GM12878 (cell line): ENCODE measurements at regions not wholly inside any gene's neighbourhood (a gene's known extent, or its start where the extent isn't known, plus 50 kb on each side); places are given as distances from the start of the nearest gene placed in this dataset.
A peak's percentile ranks its signal among the peaks of the same experiment; 100 is the strongest.

Experiments used
- ASH2L ChIP-seq: fragments of 300-600, 200-600 bp; sonication (generic); IDR thresholded peaks from 2 replicates; pipeline ENCODE4 v1.6.1; 2017; ENCODE audit warnings: low read depth, mild to moderate bottlenecking, borderline replicate concordance
- ATF7 ChIP-seq: fragments of 450-650 bp; IDR thresholded peaks from 2 replicates; pipeline ENCODE4 v1.6.1; 2016; ENCODE audit warnings: low read depth, mild to moderate bottlenecking
- BRCA1 ChIP-seq: IDR thresholded peaks from 2 replicates; pipeline ENCODE4 v1.6.1; 2011; ENCODE audit warnings: low read depth, low read length, improper control_type of control experiment
- CHD2 ChIP-seq: IDR thresholded peaks from 2 replicates; pipeline ENCODE4 v1.6.1; 2011; ENCODE audit warnings: low read depth, low read length, improper control_type of control experiment, borderline replicate concordance
- DPF2 ChIP-seq: fragments of 450-650 bp; IDR thresholded peaks from 2 replicates; pipeline ENCODE4 v1.6.1; 2017; ENCODE audit warnings: mild to moderate bottlenecking
- EED ChIP-seq: sonication (generic); IDR thresholded peaks from 2 replicates; pipeline ENCODE4 v1.6.1; 2016; ENCODE audit warnings: antibody characterized with exemption, low read depth
- HSF1 ChIP-seq: fragments of 150-350 bp; IDR thresholded peaks from 2 replicates; pipeline ENCODE4 v1.6.1; 2014; ENCODE audit warnings: mild to moderate bottlenecking, low read depth, low read length
- IKZF1 ChIP-seq: fragments of 450-650 bp; conservative IDR thresholded peaks from 2 replicates; pipeline ENCODE4 v1.6.1; 2017; ENCODE audit warnings: antibody characterized with exemption, mild to moderate bottlenecking
- IRF3 ChIP-seq: fragments of 450-650 bp; IDR thresholded peaks from 2 replicates; pipeline ENCODE4 v1.6.1; 2014; ENCODE audit warnings: mild to moderate bottlenecking
- IRF5 ChIP-seq: fragments of 450-650 bp; IDR thresholded peaks from 2 replicates; pipeline ENCODE4 v1.6.1; 2017; ENCODE audit warnings: borderline replicate concordance
- KAT2A ChIP-seq: conservative IDR thresholded peaks from 2 replicates; pipeline ENCODE4 v1.6.1; 2011; ENCODE audit warnings: low read depth, low read length; ENCODE audit not compliant: control insufficient read depth
- LARP7 ChIP-seq: fragments of 450-650 bp; IDR thresholded peaks from 2 replicates; pipeline ENCODE4 v1.6.1; 2017; ENCODE audit warnings: mild to moderate bottlenecking
- MTA2 ChIP-seq: fragments of 450-650 bp; IDR thresholded peaks from 2 replicates; pipeline ENCODE4 v1.6.1; 2016; ENCODE audit warnings: low read depth, mild to moderate bottlenecking, moderate library complexity
- NFIC ChIP-seq: IDR thresholded peaks from 2 replicates; pipeline ENCODE4 v1.6.1; 2012; ENCODE audit warnings: low read depth, mild to moderate bottlenecking, inconsistent platforms, low read length, moderate library complexity
- NFYA ChIP-seq: IDR thresholded peaks from 2 replicates; pipeline ENCODE4 v1.6.1; 2011; ENCODE audit warnings: low read depth, mild to moderate bottlenecking, low read length, improper control_type of control experiment, borderline replicate concordance
- NR2C2 ChIP-seq: IDR thresholded peaks from 2 replicates; pipeline ENCODE4 v1.6.1; 2011; ENCODE audit warnings: borderline replicate concordance, low read depth; ENCODE audit not compliant: control insufficient read depth, insufficient read length
- POLR2A ChIP-seq: IDR thresholded peaks from 2 replicates; pipeline ENCODE4 v1.6.1; 2011; ENCODE audit warnings: low read depth, mild to moderate bottlenecking, low read length
- RELB ChIP-seq: fragments of 450-650 bp; IDR thresholded peaks from 2 replicates; pipeline ENCODE4 v1.6.1; 2017; ENCODE audit warnings: low read depth, mild to moderate bottlenecking, moderate library complexity
- RFX5 ChIP-seq: IDR thresholded peaks from 2 replicates; pipeline ENCODE4 v1.6.1; 2011; ENCODE audit warnings: low read depth, low read length, improper control_type of control experiment
- SIN3A ChIP-seq: IDR thresholded peaks from 2 replicates; pipeline ENCODE4 v1.6.1; 2012; ENCODE audit warnings: low read depth, low read length, improper control_type of control experiment
- SREBF2 ChIP-seq: IDR thresholded peaks from 2 replicates; pipeline ENCODE4 v1.6.1; 2012; ENCODE audit warnings: mild to moderate bottlenecking, low read length
- WRNIP1 ChIP-seq: IDR thresholded peaks from 2 replicates; pipeline ENCODE4 v1.6.1; 2011; ENCODE audit warnings: low read depth, low read length, improper control_type of control experiment, borderline replicate concordance
- ZBED1 ChIP-seq: IDR thresholded peaks from 2 replicates; pipeline ENCODE4 v1.6.1; 2016; ENCODE audit warnings: borderline replicate concordance
- ZNF384 ChIP-seq: IDR thresholded peaks from 2 replicates; pipeline ENCODE4 v1.6.1; 2012; ENCODE audit warnings: low read depth, mild to moderate bottlenecking, low read length, improper control_type of control experiment, borderline replicate concordance
- ZNF622 ChIP-seq: fragments of 450-650 bp; IDR thresholded peaks from 2 replicates; pipeline ENCODE4 v1.6.1; 2017; ENCODE audit warnings: mild to moderate bottlenecking, inconsistent platforms
- ZSCAN29 ChIP-seq: fragments of 450-650 bp; IDR thresholded peaks from 2 replicates; pipeline ENCODE4 v1.6.1; 2017; ENCODE audit warnings: mild to moderate bottlenecking, moderate library complexity
- ZZZ3 ChIP-seq: IDR thresholded peaks from 2 replicates; pipeline ENCODE4 v1.6.1; 2011; ENCODE audit warnings: low read depth; ENCODE audit not compliant: control insufficient read depth, insufficient read length

GRCh38 chr6:26249957-26250697 is 114.9 kb upstream of the BTN3A2 start (continued):
- TF ChIP-seq ZSCAN29 (no peak), WRNIP1 (no peak), ZNF622 (0 out of 2 replicates have a peak, but pooled peaks have one; percentile 18), IRF5 (no peak), SIN3A (no peak), DPF2 (0 out of 2 replicates have a peak, but pooled peaks have one; percentile 8), SREBF2 (no peak), ASH2L (no peak), EED (no peak; the same call in 1 of the 2 replicates), RFX5 (no peak), IKZF1 (no peak; the same call in 1 of the 2 replicates), IRF3 (0 out of 2 replicates have a peak, but pooled peaks have one; percentile 36), ATF7 (no peak), ZZZ3 (no peak), RELB (0 out of 2 replicates have a peak, but pooled peaks have one; percentile 9), MTA2 (no peak; the same call in 1 of the 2 replicates), ZNF384 (no peak), CHD2 (peak; percentile 77; the same call in 1 of the 2 replicates), POLR2A (peak; percentile 97), HSF1 (no peak), NFYA (no peak), KAT2A (no peak), NR2C2 (no peak), BRCA1 (no peak), ZBED1 (peak; percentile 98), NFIC (peak; percentile 76), LARP7 (peak; percentile 71; the same call in 1 of the 2 replicates)
